ENCODE measurements at regions not wholly inside any gene's neighbourhood (a gene's known extent, or its start where the extent isn't known, plus 50 kb on each side); places are given as distances from the start of the nearest gene placed in this dataset.
A peak's percentile ranks its signal among the peaks of the same experiment; 100 is the strongest.

GRCh38 chr6:84853901-84854300 lies 89.5 kb upstream of the TBX18 start:
- Histone ChIP-seq H3K27ac (ENCODE audit: low read depth, low read length) (no peak overlapping the region), H3K4me1 (ENCODE audit: insufficient read depth, low read length) (no peaks in the 10 kb centered on the region), H2AFZ (ENCODE audit: low read depth, low read length) (no peak overlapping the region), H3K79me2 (ENCODE audit: insufficient read depth, low read length) (no peaks in the 10 kb centered on the region), H3K4me3 (ENCODE audit: insufficient read depth, low read depth, low read length) (no peak overlapping the region), H3K27me3 (ENCODE audit: insufficient read depth, low read length) (no peaks in the 10 kb centered on the region), H3K4me2 (ENCODE audit: low read length) (no peak overlapping the region), H3K36me3 (ENCODE audit: insufficient read depth, low read length) (no peaks in the 10 kb centered on the region), H3K9ac (ENCODE audit: low read length) (no peak overlapping the region), H3K9me3 (ENCODE audit: insufficient read depth, low read depth, low read length) (no peaks in the 10 kb centered on the region), H4K20me1 (ENCODE audit: insufficient read depth, low read length) (no peaks in the 10 kb centered on the region)
- peaks cover 8% of the 10 kb centered on the region for H3K4me1 Mint-ChIP-seq (ENCODE audit: low read depth, unreplicated experiment)
- no peaks in the 10 kb centered on the region for H3K27me3 Mint-ChIP-seq (ENCODE audit: low read depth, unreplicated experiment)
- no peak for FAIRE-seq
- H3K36me3 Mint-ChIP-seq (ENCODE audit: low read depth, unreplicated experiment) = no peaks in the 10 kb centered on the region
- no peak overlapping the region for H3K27ac Mint-ChIP-seq (ENCODE audit: unreplicated experiment)
- H3K9me3 Mint-ChIP-seq (ENCODE audit: unreplicated experiment) = no peaks in the 10 kb centered on the region
- DNase-seq (ENCODE audit: low read depth) = no peak
- no peak overlapping the region for H3K4me3 Mint-ChIP-seq (ENCODE audit: unreplicated experiment)
- no peak for TF ChIP-seq CTCF (IDR thresholded peaks at IDR 0.05; ENCODE audit: insufficient read depth, low read depth, low read length)
- TF ChIP-seq EZH2 (IDR thresholded peaks at IDR 0.05; ENCODE audit: insufficient read depth, low read length) = no peak

- TF ChIP-seq EZH2 (IDR thresholded peaks at IDR 0.05; ENCODE audit: insufficient read depth, low read length) = no peak
- no peak for TF ChIP-seq CTCF (IDR thresholded peaks at IDR 0.05; ENCODE audit: insufficient read depth, low read depth, low read length)
- no peaks in the 10 kb centered on the region for H3K27me3 ChIP-seq (ENCODE audit: insufficient read depth, low read length)
- no peaks in the 10 kb centered on the region for H4K20me1 ChIP-seq (ENCODE audit: insufficient read depth, low read length)
- H3K9ac ChIP-seq (ENCODE audit: low read length) = no peak overlapping the region
- H3K4me1 ChIP-seq (ENCODE audit: insufficient read depth, low read length) = peaks cover 8% of the 10 kb centered on the region
- H3K9me3 ChIP-seq (ENCODE audit: insufficient read depth, low read depth, low read length) = no peaks in the 10 kb centered on the region
- FAIRE-seq (no peak), DNase-seq (ENCODE audit: low read depth) (no peak)
- no peak overlapping the region for H3K4me2 ChIP-seq (ENCODE audit: low read length)
- H3K36me3 ChIP-seq (ENCODE audit: insufficient read depth, low read length) = no peaks in the 10 kb centered on the region
- H3K27ac Mint-ChIP-seq (ENCODE audit: unreplicated experiment) = no peak overlapping the region
- peaks cover 2% of the 10 kb centered on the region for H3K27me3 Mint-ChIP-seq (ENCODE audit: low read depth, unreplicated experiment)
- H3K4me3 Mint-ChIP-seq (ENCODE audit: unreplicated experiment) = no peak overlapping the region
- no peaks in the 10 kb centered on the region for H3K9me3 Mint-ChIP-seq (ENCODE audit: unreplicated experiment)
- no peak overlapping the region for H2AFZ ChIP-seq (ENCODE audit: low read depth, low read length)
- H3K4me1 Mint-ChIP-seq (ENCODE audit: low read depth, unreplicated experiment) = peaks cover 7% of the 10 kb centered on the region
- no peaks in the 10 kb centered on the region for H3K79me2 ChIP-seq (ENCODE audit: insufficient read depth, low read length)
- no peak overlapping the region for H3K4me3 ChIP-seq (ENCODE audit: insufficient read depth, low read depth, low read length)
- no peak overlapping the region for H3K27ac ChIP-seq (ENCODE audit: low read depth, low read length)
- H3K36me3 Mint-ChIP-seq (ENCODE audit: low read depth, unreplicated experiment) = no peaks in the 10 kb centered on the region
Observed at GRCh38 chr6:84848960-84849359, 84.6 kb upstream of the TBX18 start.

- Histone ChIP-seq H3K36me3 (ENCODE audit: insufficient read depth, low read length) (no peaks in the 10 kb centered on the region), H4K20me1 (ENCODE audit: insufficient read depth, low read length) (no peaks in the 10 kb centered on the region), H3K4me2 (ENCODE audit: low read length) (no peak overlapping the region), H3K9ac (ENCODE audit: low read length) (no peak overlapping the region), H3K4me1 (ENCODE audit: insufficient read depth, low read length) (peaks cover 8% of the 10 kb centered on the region), H3K79me2 (ENCODE audit: insufficient read depth, low read length) (no peaks in the 10 kb centered on the region), H3K27ac (ENCODE audit: low read depth, low read length) (no peak overlapping the region), H2AFZ (ENCODE audit: low read depth, low read length) (no peak overlapping the region), H3K4me3 (ENCODE audit: insufficient read depth, low read depth, low read length) (no peak overlapping the region), H3K9me3 (ENCODE audit: insufficient read depth, low read depth, low read length) (no peaks in the 10 kb centered on the region), H3K27me3 (ENCODE audit: insufficient read depth, low read length) (no peaks in the 10 kb centered on the region)
- no peak for FAIRE-seq
- no peak for TF ChIP-seq EZH2 (IDR thresholded peaks at IDR 0.05; ENCODE audit: insufficient read depth, low read length)
- no peak for TF ChIP-seq CTCF (IDR thresholded peaks at IDR 0.05; ENCODE audit: insufficient read depth, low read depth, low read length)
- Mint-ChIP-seq H3K9me3 (ENCODE audit: unreplicated experiment) (no peaks in the 10 kb centered on the region), H3K4me1 (ENCODE audit: low read depth, unreplicated experiment) (peaks cover 7% of the 10 kb centered on the region), H3K4me3 (ENCODE audit: unreplicated experiment) (no peak overlapping the region), H3K27me3 (ENCODE audit: low read depth, unreplicated experiment) (peaks cover 2% of the 10 kb centered on the region), H3K36me3 (ENCODE audit: low read depth, unreplicated experiment) (no peaks in the 10 kb centered on the region), H3K27ac (ENCODE audit: unreplicated experiment) (no peak overlapping the region)
- DNase-seq (ENCODE audit: low read depth) = peak; percentile 7
Observed at GRCh38 chr6:84847390-84848160, 83.2 kb upstream of the TBX18 start.
